Loucy (cell line): ENCODE measurements at regions not wholly inside any gene's neighbourhood (a gene's known extent, or its start where the extent isn't known, plus 50 kb on each side); places are given as distances from the start of the nearest gene placed in this dataset.

ENCODE experiments used
- H2AFZ ChIP-seq: fragments of 200-600 bp; sonication (generic); 2 replicates; pipeline ENCODE4 v1.6.0; 2016; ENCODE audit warnings: antibody characterized with exemption, mild to moderate bottlenecking, low read length, moderate library complexity
- H3F3A ChIP-seq: fragments of 200-600 bp; 2 replicates; pipeline ENCODE4 v1.6.0; 2016; ENCODE audit warnings: antibody characterized with exemption, low read depth, mild to moderate bottlenecking
- H3K27me3 ChIP-seq: fragments of 200-600 bp; sonication (generic); 2 replicates; pipeline ENCODE4 v1.6.1; 2014; ENCODE audit warnings: low read length, mild to moderate bottlenecking; ENCODE audit not compliant: insufficient read depth, poor library complexity, severe bottlenecking
- H3K36me3 ChIP-seq: fragments of 200-600 bp; sonication (generic); 2 replicates; pipeline ENCODE4 v1.6.1; 2016; ENCODE audit warnings: low read length; ENCODE audit not compliant: insufficient read depth
- H3K4me1 ChIP-seq: fragments of 200-600 bp; sonication (generic); 2 replicates; pipeline ENCODE4 v1.5.1; 2014; ENCODE audit warnings: low read length, mild to moderate bottlenecking; ENCODE audit not compliant: insufficient read depth, poor library complexity, severe bottlenecking
- H3K4me2 ChIP-seq: fragments of 200-600 bp; sonication (generic); 2 replicates; pipeline ENCODE4 v1.6.0; 2014; ENCODE audit warnings: antibody characterized with exemption, low read length, low read depth, mild to moderate bottlenecking; ENCODE audit not compliant: poor library complexity, severe bottlenecking
- H3K4me3 ChIP-seq: fragments of 200-600 bp; sonication (generic); 2 replicates; pipeline ENCODE4 v1.5.1; 2014; ENCODE audit warnings: low read length, mild to moderate bottlenecking, mixed read lengths; ENCODE audit not compliant: poor library complexity, severe bottlenecking
- H3K79me2 ChIP-seq: fragments of 200-600 bp; sonication (generic); 2 replicates; pipeline ENCODE4 v1.6.1; 2014; ENCODE audit warnings: low read length; ENCODE audit not compliant: insufficient read depth
- H3K9ac ChIP-seq: fragments of 200-600 bp; sonication (generic); 2 replicates; pipeline ENCODE4 v1.6.0; 2014; ENCODE audit warnings: mild to moderate bottlenecking, low read depth, low read length, moderate library complexity; ENCODE audit not compliant: poor library complexity, severe bottlenecking
- H3K9me2 ChIP-seq: fragments of 200-600 bp; sonication (generic); replicated peaks from 2 replicates; pipeline ENCODE4 v1.6.1; 2016; ENCODE audit warnings: low read depth, low read length, mixed read lengths
- H3K9me3 ChIP-seq: fragments of 200-600 bp; sonication (generic); 2 replicates; pipeline ENCODE4 v1.6.1; 2014; ENCODE audit warnings: mild to moderate bottlenecking, antibody characterized with exemption, low read length, low read depth; ENCODE audit not compliant: insufficient read depth
- H4K20me1 ChIP-seq: fragments of 200-600 bp; sonication (generic); 2 replicates; pipeline ENCODE4 v1.6.0; 2014; ENCODE audit warnings: antibody characterized with exemption, low read length, mild to moderate bottlenecking; ENCODE audit not compliant: insufficient read depth, poor library complexity, severe bottlenecking
- EZH2phosphoT487 ChIP-seq: fragments of 200-600 bp; IDR thresholded peaks from 2 replicates; pipeline ENCODE4 v1.6.1; 2018; ENCODE audit warnings: antibody characterized with exemption, mild to moderate bottlenecking, moderate library complexity, borderline replicate concordance
- TF ChIP-seq, protein P1 (sequence below): fragments of 200-600 bp; sonication (generic); conservative IDR thresholded peaks from 2 replicates; pipeline ENCODE4 v1.5.1; 2014; ENCODE audit warnings: mild to moderate bottlenecking, antibody characterized with exemption, low read length

DNA sequence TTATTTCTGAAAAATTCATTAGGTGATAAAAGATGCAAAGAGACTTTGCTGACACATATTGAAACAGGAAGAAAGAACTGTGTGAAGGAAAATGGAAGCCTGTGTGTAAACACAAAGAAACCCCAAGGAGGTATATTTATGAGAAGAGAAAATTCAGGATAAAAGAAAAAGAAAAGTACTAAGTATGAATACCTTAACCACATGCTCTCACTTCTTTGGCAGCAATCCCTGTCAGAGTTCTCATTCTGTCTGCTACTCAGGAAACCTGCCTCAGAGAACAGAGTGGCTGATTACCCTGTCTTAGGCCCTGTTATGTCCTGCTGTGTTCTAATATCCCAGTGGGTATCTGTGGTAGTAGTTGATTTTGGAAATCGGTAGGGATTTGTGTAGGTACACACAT lies 457.9 kb downstream of the TBC1D32 start:
- H3K36me3 ChIP-seq: no peaks in the 10 kb centered on the region
- no peak overlapping the region for H3K4me2 ChIP-seq
- no peak for TF ChIP-seq EZH2phosphoT487
- TF ChIP-seq, protein P1, sequence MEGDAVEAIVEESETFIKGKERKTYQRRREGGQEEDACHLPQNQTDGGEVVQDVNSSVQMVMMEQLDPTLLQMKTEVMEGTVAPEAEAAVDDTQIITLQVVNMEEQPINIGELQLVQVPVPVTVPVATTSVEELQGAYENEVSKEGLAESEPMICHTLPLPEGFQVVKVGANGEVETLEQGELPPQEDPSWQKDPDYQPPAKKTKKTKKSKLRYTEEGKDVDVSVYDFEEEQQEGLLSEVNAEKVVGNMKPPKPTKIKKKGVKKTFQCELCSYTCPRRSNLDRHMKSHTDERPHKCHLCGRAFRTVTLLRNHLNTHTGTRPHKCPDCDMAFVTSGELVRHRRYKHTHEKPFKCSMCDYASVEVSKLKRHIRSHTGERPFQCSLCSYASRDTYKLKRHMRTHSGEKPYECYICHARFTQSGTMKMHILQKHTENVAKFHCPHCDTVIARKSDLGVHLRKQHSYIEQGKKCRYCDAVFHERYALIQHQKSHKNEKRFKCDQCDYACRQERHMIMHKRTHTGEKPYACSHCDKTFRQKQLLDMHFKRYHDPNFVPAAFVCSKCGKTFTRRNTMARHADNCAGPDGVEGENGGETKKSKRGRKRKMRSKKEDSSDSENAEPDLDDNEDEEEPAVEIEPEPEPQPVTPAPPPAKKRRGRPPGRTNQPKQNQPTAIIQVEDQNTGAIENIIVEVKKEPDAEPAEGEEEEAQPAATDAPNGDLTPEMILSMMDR: no peak

DNA sequence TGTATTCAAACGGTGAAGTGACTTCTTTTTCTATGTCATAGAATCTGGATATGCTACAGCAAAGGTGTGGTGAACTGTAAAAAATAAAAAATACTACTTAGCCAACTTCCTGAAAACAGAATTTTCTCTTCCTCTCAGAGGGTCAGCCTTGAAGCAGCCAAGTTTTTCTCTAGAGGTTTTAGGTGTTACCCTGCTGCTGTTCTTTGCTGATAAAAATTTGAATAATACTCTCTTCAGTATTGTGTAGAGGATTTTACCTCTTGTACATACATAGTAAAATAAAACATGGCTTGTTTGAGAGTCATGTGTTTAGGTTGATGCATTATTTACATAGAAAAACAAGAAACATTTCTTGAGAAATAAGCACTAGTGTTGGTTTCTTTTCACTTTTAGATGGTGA lies 458.4 kb downstream of the TBC1D32 start:
- no peak overlapping the region for H3K9ac ChIP-seq
- no peaks in the 10 kb centered on the region for H3K27me3 ChIP-seq
- H3K9me2 ChIP-seq: no peaks in the 10 kb centered on the region
- no peaks in the 10 kb centered on the region for H3K79me2 ChIP-seq
- H3K9me3 ChIP-seq: no peaks in the 10 kb centered on the region; the same call in 1 of the 2 replicates
- H3K4me1 ChIP-seq: no peaks in the 10 kb centered on the region
- H3K4me2 ChIP-seq: no peak overlapping the region
- H3F3A ChIP-seq: no peaks in the 10 kb centered on the region
- TF ChIP-seq, protein P1: no peak
- no peak for TF ChIP-seq EZH2phosphoT487
- no peaks in the 10 kb centered on the region for H3K36me3 ChIP-seq
- no peaks in the 10 kb centered on the region for H4K20me1 ChIP-seq
- no peak overlapping the region for H2AFZ ChIP-seq
- no peak overlapping the region for H3K4me3 ChIP-seq

More for the DNA sequence above, 457.9 kb downstream of the TBC1D32 start:
- Histone ChIP-seq H2AFZ (no peak overlapping the region), H4K20me1 (no peaks in the 10 kb centered on the region), H3K9me2 (no peaks in the 10 kb centered on the region), H3K27me3 (no peaks in the 10 kb centered on the region), H3K9me3 (no peaks in the 10 kb centered on the region; the same call in 1 of the 2 replicates), H3K4me1 (no peaks in the 10 kb centered on the region), H3K79me2 (no peaks in the 10 kb centered on the region), H3F3A (no peaks in the 10 kb centered on the region), H3K9ac (no peak overlapping the region), H3K4me3 (no peak overlapping the region)

DNA sequence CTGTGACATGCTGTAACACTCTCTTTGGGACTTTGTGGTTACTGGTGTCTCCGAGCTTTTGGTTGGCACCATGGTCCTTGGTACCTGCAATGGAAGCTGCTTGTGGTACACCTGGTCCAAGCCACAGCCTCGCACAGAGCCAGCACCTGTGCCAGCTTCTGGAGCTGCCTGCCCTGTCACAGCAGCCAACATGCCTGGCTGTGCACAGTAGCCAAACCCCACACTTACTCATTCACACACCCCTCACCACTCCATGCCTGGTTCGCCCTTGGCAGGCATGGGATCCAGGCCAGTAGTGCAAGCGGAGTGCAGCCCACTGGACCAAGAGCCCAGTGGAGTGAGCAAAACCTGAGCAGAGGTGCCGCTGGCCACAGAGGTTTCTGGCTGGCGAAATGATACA lies 459.9 kb downstream of the TBC1D32 start:
- no peak overlapping the region for H3K4me2 ChIP-seq
- H2AFZ ChIP-seq: no peak overlapping the region

More for the DNA sequence above, 459.9 kb downstream of the TBC1D32 start:
- no peaks in the 10 kb centered on the region for H3K36me3 ChIP-seq
- no peak overlapping the region for H3K9ac ChIP-seq
- H3K9me2 ChIP-seq: no peaks in the 10 kb centered on the region
- no peaks in the 10 kb centered on the region for H3K27me3 ChIP-seq
- H4K20me1 ChIP-seq: no peaks in the 10 kb centered on the region
- no peaks in the 10 kb centered on the region; the same call in 1 of the 2 replicates for H3K9me3 ChIP-seq
- no peak for TF ChIP-seq EZH2phosphoT487
- TF ChIP-seq, protein P1: no peak
- H3F3A ChIP-seq: no peaks in the 10 kb centered on the region
- H3K4me1 ChIP-seq: no peaks in the 10 kb centered on the region
- H3K4me3 ChIP-seq: no peak overlapping the region
- no peaks in the 10 kb centered on the region for H3K79me2 ChIP-seq
